ENCODE measurements at regions not wholly inside any gene's neighbourhood (a gene's known extent, or its start where the extent isn't known, plus 50 kb on each side); places are given as distances from the start of the nearest gene placed in this dataset.

- no peak for DNase-seq
Observed at GRCh38 chr10:91040343-91040742, 119.5 kb upstream of the ANKRD1 start.

- peak; percentile 39 for DNase-seq
Observed at GRCh38 chr10:91042069-91042468, 121.2 kb upstream of the ANKRD1 start.

GRCh38 chr10:91043173-91043910, 122.5 kb upstream of the ANKRD1 start:
- DNase-seq: peak; percentile 85

- DNase-seq: no peak
Observed at GRCh38 chr10:91046869-91047268, 126.0 kb upstream of the ANKRD1 start.

GRCh38 chr10:91048380-91048779, 127.5 kb upstream of the ANKRD1 start:
- DNase-seq: no peak

GRCh38 chr10:91049296-91049987, 128.6 kb upstream of the ANKRD1 start:
- peak; percentile 93 for DNase-seq

GRCh38 chr10:91049988-91050360, 129.1 kb upstream of the ANKRD1 start:
- DNase-seq: no peak

GRCh38 chr10:91050371-91051034, 129.6 kb upstream of the ANKRD1 start:
- DNase-seq: peak; percentile 20

- peak; percentile 92 for DNase-seq
Observed at GRCh38 chr10:91051829-91052228, 130.9 kb upstream of the ANKRD1 start.

GRCh38 chr10:91054325-91054724, 133.4 kb upstream of the ANKRD1 start:
- DNase-seq: no peak

- DNase-seq: no peak
Observed at GRCh38 chr10:91061187-91061586, 140.3 kb upstream of the ANKRD1 start.

GRCh38 chr10:91061608-91062007, 140.7 kb upstream of the ANKRD1 start:
- DNase-seq: no peak

- no peak for DNase-seq
Observed at GRCh38 chr10:91062091-91062490, 141.2 kb upstream of the ANKRD1 start.

GRCh38 chr10:91071786-91072185, 148.7 kb upstream of the PCGF5 start:
- DNase-seq: no peak

GRCh38 chr10:91073286-91073979, 147.0 kb upstream of the PCGF5 start:
- no peak for DNase-seq

- DNase-seq: no peak
Observed at GRCh38 chr10:91076991-91077548, 143.4 kb upstream of the PCGF5 start.

- peak; percentile 77 for DNase-seq
Observed at GRCh38 chr10:91077549-91078071, 142.9 kb upstream of the PCGF5 start.

- no peak for DNase-seq
Observed at GRCh38 chr10:91080776-91081175, 139.7 kb upstream of the PCGF5 start.

- no peak for DNase-seq
Observed at GRCh38 chr10:91082447-91082846, 138.0 kb upstream of the PCGF5 start.

- peak; percentile 24 for DNase-seq
Observed at GRCh38 chr10:91088300-91089140, 131.9 kb upstream of the PCGF5 start.

- peak; percentile 11 for DNase-seq
Observed at GRCh38 chr10:91090761-91091529, 129.5 kb upstream of the PCGF5 start.
